HEK293T (cell line): ENCODE measurements at regions not wholly inside any gene's neighbourhood (a gene's known extent, or its start where the extent isn't known, plus 50 kb on each side); places are given as distances from the start of the nearest gene placed in this dataset.

Experiments used
- ARNT ChIP-seq: fragments of 450-650 bp; IDR thresholded peaks from 2 replicates; pipeline ENCODE4 v1.6.1; 2017; ENCODE audit warnings: mild to moderate bottlenecking
- BHLHE40 ChIP-seq: fragments of 450-650 bp; IDR thresholded peaks from 2 replicates; pipeline ENCODE4 v1.6.1; 2016; ENCODE audit warnings: mild to moderate bottlenecking, moderate library complexity, borderline replicate concordance
- FOXA1 ChIP-seq: fragments of 450-650 bp; IDR thresholded peaks from 2 replicates; pipeline ENCODE4 v1.6.1; 2016; ENCODE audit warnings: mild to moderate bottlenecking
- FOXK2 ChIP-seq: fragments of 450-650 bp; IDR thresholded peaks from 2 replicates; pipeline ENCODE4 v1.6.1; 2016; ENCODE audit warnings: mild to moderate bottlenecking
- FOXM1 ChIP-seq: fragments of 450-650 bp; IDR thresholded peaks from 2 replicates; pipeline ENCODE4 v1.6.1; 2017; ENCODE audit warnings: mild to moderate bottlenecking, borderline replicate concordance
- NFRKB ChIP-seq: fragments of 450-650 bp; IDR thresholded peaks from 2 replicates; pipeline ENCODE4 v1.6.1; 2016; ENCODE audit warnings: mild to moderate bottlenecking, moderate library complexity
- PKNOX1 ChIP-seq: fragments of 450-650 bp; IDR thresholded peaks from 2 replicates; pipeline ENCODE4 v1.6.1; 2016
- SP1 ChIP-seq: fragments of 450-650 bp; IDR thresholded peaks from 2 replicates; pipeline ENCODE4 v1.6.1; 2017
- SUZ12 ChIP-seq: fragments of 450-650 bp; IDR thresholded peaks from 2 replicates; pipeline ENCODE4 v1.6.1; 2016; ENCODE audit warnings: mild to moderate bottlenecking
- TARDBP ChIP-seq: fragments of 450-650 bp; IDR thresholded peaks from 2 replicates; pipeline ENCODE4 v1.6.1; 2016
- ZNF384 ChIP-seq: fragments of 450-650 bp; IDR thresholded peaks from 2 replicates; pipeline ENCODE4 v1.6.1; 2016

- TF ChIP-seq FOXM1 (no peak), ZNF384 (no peak), FOXK2 (no peak), SUZ12 (no peak), FOXA1 (no peak), PKNOX1 (no peak), SP1 (no peak), NFRKB (no peak), BHLHE40 (no peak), TARDBP (no peak), ARNT (no peak)
These were observed 78.4 kb upstream of the TSPAN8 start for GRCh38 chr12:71236133-71236660.
